Hepatic stellate cell (primary cell): ENCODE measurements at regions not wholly inside any gene's neighbourhood (a gene's known extent, or its start where the extent isn't known, plus 50 kb on each side); places are given as distances from the start of the nearest gene placed in this dataset.
A peak's percentile ranks its signal among the peaks of the same experiment; 100 is the strongest.
"Not testable (repeated sequence)": the region's sequence is repeated elsewhere in the genome, so short reads cannot be mapped to it uniquely, and the experiment has no call there.

Experiments used
- DNase-seq: peaks from one replicate; pipeline ENCODE4 v3.0.0; 2011; ENCODE audit warnings: low spot score

DNA sequence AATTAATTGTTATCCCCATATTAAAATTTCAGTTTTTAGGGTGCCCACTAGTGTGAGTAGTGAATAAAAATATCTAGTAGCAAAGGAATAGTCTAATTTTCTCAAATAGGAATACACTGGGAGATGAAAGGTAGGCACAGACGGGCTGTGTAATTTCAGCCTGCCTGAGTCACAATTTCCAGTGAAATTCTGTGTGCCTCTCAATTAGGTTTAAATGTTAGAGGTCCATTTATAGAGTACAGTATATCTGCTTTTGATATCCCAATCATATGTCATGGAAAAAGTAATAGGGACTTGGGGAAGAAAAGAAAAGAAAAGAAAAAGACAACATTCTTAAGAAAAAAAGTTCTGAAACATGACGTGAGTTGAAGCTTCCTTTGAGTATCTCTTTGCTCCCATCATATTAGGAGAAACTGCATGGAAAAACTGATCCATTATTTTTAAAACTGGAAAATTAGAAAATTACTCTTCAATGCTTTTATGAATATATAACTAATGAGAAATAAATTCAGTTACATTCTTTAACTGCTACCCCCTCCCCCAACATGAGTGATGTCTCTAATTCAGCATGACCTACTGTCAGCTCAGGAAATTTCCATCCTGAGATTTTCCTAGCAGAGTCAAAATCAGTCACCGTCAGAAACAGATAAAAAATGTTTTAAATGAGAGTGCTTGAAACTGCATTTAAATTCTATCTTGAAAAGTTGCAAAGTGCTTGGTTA lies 473.8 kb upstream of the HSF2 start:
- DNase-seq: no peak

DNA sequence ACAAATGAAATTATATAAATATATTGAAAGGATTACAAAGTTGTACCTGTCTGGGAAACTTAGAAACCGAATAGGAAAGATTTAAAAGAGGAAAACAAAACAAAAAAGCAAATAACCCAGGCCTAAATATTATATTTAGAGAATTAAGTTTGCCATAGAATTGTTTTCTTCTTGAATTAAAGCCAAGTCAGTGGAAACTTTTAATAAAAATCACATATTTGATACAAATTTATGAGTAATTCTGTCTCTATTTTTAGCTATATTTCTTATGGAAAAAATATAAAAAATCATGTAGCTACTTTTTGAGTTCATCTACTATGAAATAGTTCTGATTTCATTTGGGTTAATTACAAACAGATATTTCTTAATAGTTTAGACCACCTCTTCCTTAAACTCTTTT lies 470.2 kb upstream of the HSF2 start:
- no peak for DNase-seq

DNA sequence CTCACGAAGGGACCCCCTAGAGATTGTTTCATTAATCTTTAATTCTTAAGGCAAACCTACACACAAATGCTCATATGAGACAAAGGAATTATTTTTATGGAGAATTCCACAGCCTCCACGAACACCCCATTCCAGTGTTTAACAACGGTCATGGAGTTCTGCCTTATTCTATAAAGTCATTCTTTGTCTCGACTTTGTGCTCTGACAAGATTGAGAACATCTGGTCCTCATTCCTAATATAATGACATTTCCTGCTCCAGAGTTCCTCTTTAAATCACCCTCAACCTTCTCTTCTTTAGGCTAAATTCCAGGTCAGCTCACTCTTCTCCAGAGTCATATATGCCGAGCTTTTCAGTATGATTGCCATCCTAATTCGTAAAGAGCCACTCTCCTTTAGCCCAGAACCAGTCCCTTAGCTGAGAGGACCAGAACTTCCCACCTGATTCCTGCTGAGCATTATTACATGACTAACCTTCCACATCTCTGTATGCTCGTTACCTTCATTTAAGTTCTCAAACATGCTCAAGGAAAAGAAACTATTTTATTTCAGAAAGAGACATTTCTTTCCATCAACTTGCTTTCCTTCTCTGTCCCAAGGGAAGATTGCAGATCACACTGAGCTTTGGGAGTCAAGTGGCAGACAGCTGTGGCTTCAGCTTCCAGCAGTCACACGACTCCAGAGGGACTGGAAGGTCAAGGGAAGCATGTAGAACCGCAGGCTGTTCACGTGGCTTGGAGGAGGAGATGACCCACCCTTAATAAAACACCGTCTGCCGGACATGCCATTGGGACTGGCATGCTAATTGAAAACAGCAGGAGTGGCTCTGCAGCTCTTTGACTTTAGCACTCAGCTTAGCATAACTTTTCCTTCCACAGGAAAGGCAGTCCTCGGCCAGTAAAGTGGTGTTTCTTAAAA lies 467.1 kb upstream of the HSF2 start:
- peak; percentile 60 for DNase-seq

DNA sequence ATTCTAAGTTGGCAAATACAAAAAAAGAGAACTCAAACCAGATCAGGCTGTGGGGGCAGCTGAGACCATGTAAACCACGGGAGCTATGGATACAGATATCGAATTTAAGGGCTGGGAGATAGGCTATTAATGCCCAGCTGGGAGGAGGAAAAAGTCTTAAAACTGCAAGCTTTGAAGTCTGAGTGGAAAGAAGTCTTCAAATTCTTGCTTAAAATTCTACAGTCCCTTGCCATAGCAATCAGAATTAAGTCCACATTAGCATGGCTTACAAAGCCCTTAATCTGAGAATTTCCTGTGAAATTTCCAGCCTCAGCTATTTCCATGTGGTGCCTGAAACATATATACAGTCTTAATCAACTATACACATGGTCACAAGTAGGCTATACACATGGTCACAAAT lies 465.0 kb upstream of the HSF2 start:
- DNase-seq: no peak

DNA sequence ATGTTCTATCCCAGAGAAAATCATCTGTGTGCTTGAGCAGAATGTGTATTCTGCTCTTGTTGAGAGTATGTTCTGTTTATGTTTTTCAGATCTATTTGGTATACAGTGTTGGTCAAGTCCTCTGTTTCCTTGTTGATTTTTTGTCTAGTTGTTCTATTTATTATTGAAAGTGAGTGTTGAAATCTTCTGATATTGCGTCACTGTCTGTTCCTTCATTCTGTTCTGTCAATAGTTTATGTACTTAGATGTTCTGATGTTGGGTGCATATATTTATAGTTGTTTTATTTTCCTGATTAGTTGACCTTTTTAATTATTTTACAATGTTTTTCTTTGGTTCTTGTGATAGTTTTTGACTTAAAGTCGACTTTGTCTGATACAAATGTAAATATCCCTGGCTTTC lies 458.7 kb upstream of the HSF2 start:
- DNase-seq: no peak

DNA sequence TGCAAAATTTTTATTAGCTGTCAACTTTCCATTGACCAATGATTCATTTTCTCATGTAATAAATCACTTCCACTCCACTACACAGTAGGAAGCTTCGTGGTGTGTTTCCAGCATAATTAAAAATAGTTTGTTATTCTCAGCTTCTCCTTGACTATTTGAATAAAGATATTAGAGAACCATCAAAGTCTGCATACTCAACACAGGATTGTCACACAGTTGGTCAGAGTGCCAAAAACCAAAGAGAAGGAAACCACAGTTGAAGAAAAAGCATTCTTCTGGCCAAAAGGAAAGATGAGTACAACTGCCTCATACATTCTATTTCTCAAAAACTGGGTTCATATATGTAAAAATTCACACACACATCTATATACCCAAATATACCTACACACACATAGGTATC lies 455.1 kb upstream of the HSF2 start:
- DNase-seq: no peak

DNA sequence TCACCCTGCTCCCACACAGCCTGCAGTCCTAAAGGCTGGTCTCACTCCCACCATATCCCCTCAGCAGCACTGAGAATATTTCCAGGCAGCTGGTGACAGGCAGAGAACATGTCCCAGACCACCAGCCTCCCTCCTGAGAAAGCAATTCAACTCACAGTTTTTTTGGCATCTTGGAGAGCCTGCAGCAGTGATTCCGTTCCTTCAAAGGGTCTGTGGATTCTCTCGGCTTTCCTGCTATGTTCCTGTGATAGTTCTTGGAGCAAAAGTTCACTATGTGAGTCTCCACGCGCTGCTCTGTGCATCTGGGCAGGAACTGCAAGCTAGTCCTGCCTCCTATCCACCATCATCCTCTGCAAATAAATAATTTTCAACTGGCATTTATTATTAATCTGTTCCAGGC lies 448.3 kb upstream of the HSF2 start:
- no peak for DNase-seq

DNA sequence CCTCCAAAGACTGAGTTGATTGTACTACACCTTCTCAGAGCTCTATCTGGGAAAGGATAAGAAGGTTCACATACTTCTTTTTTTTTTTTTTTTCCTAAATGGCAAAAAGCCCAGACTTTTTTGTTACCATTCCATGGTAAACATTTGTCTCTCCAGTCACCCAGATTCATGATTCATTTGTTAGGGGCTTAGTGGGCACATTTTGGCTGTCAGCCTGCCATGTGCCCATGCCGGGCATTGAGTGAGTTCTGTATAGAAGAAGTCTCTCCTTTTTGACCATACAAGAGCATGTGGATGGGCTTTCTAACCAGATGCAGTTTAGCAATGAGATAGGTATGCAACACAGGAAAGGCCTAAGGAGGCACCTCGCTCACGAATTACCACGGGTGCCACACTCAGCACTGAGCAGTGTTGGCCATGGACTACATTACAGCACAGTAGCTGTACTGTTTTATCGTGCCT lies 447.5 kb upstream of the HSF2 start:
- DNase-seq: peak; percentile 35

DNA sequence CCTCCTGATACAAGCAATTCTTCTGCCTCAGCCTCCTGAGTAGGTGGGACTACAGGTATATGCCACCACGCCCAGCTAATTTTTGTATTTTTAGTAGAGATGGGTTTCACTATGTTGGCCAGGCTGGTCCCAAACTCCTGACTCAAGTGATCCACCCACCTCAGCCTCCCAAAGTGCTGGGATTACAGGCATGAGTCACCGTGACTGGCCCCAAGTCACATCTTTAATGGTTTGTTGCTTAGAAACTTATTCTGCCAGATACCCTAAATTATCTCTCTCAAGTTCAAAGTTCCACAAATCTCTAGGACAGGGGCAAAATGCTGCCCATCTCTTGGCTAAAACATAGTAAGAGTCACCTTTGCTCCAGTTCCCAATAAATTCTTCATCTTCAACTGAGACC lies 444.1 kb upstream of the HSF2 start:
- DNase-seq: not testable (repeated sequence)

DNA sequence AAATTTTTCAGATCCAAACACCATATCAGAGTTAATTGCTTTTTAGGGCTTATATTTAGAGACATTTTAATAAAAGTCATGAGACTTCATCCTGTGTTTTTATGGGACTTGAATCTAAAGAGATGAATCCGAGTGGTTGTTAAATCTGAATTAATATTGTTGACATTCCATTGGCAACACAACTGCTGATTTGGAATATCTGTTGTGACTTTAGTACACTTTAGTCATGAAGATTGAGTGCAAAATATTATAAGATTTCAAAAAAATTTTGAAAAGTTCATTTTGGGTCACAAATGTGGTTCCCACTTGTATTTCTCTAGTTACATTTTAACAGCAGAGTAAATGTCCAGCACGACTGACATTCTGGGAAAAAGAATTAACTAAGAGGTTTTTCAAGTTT lies 442.7 kb upstream of the HSF2 start:
- no peak for DNase-seq

DNA sequence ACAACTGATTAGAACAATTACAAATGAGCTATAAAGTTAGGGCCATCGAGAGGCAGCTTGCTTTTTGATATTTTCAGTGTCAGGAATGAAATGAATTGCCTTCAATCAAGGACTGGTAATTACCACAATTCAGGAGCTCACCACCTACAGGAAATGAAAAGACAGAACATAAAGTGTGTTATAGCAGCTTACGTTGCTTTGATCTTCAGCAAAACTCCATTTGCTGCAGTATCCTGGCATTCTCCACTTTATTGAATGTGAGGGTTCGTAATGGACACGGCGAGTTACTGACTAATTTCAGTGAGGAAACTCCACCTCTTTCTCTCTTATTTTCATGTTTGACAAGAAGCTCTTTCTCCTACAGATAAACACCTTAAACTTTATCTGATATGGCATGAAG lies 440.0 kb upstream of the HSF2 start:
- DNase-seq: no peak

DNA sequence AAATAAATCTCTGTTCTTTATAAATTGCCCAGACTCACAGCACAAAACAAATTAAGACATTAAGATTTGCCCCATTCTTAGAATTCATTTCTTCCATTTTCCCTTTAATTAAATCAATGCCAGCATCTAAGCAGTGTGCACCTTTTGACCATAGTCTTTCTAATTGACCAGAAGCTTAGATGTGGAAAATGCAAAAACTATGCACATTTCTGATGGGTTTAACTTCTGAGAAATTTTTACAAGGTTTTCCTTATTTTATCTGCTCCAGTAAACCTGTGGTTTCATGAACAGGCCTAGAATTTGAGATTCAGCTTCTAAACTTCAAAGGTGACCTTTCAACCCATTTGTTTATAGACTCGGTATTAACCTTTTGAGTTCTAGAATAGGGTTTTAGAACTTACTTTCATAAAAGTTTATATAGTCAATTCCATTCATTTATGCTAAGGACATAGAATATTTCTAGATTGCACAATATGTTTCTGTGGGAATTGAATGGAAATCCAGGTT lies 437.8 kb upstream of the HSF2 start:
- no peak for DNase-seq

DNA sequence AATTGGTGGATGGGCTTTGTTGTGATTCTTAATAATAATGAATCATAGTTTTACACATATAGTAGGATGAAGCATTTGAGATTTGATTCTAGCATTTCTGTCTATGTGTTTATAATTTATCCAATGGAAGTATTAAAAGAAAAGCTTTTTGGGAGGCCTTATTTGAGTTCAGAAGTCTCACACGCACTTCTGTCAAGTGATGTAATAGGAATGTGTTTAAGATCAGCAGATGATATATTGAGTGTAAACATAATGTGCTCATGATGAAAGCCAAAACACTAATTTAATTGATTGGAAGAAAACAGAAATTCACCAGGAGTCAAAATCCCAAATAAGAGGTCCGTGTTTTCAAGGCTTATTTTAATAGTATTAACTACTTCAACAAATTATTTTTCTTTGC lies 435.6 kb upstream of the HSF2 start:
- DNase-seq: no peak

DNA sequence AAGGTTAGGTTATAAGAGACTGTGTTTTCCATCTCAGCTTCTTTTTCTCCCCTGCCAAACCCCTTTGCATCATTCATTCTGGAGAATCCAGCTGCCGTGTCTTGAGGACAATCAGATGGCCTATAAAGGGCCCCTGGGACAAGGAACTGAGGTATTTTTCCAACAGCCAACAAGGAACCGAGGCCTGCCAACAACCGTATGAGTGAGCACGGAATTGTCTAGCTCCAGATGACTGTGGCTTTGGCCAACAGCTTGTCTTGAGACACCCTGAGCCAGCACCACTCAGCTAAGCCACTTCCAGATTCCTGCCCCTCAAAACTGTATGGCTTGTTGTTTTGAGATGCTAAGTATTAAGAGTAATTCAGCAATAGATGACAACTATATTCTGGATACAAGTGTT lies 433.7 kb upstream of the HSF2 start:
- no peak for DNase-seq

DNA sequence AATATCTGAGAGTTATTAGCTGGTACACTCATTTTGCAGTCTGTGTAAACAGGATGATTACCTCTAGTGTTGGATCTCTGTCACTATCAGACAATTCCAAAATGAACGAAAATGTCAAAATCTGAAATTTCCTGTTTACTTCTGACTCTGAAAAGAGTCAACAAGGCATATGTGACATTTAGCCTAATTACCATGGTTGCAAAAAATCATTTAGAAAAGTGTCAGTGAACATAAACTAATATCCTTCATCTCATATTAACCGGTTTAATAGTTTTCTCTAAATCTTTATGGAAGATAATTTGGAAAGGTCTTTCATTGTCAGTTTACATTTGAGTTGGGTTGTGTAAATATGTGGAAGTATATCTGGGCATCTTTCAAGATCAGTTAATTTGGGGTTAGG lies 431.8 kb upstream of the HSF2 start:
- DNase-seq: no peak

DNA sequence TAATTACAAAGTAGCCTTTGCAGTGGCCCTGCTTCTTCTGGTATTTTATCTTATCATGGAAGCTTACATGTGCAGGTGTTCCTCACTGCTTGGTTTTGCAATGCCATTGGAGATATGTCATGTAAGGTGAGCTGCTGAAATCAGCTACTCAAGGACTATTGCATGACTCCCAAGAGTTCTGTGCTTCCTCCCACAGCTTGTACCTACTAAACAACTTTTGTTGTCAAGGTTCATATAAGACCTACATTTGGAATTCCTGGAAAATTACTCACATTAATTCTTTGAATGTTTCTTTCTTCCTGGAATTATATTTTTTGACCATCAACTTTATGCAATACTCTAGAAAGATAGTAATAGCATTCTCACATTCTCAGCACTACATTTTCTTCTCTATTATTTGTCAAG lies 427.5 kb upstream of the HSF2 start:
- peak; percentile 3 for DNase-seq

DNA sequence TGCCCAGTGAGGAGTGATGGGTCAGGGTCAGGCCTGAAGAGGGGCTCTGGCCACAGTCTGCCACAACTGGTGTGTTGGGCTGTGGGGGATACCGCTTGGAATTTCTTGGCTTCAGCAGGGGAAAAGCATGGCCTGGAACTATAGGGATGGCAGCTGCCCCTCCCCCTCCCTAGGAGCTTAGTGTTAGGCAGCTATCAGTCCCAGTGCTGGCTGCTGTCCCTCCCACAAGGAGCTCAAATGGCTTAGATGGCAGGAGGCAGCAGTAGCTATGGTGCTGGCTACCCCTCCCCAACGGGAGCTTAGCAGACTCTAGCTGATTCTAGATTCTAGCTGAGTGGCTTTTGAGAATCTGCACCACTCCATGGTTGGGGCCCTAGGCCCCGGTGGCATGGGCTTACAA lies 414.5 kb upstream of the HSF2 start:
- no peak for DNase-seq

DNA sequence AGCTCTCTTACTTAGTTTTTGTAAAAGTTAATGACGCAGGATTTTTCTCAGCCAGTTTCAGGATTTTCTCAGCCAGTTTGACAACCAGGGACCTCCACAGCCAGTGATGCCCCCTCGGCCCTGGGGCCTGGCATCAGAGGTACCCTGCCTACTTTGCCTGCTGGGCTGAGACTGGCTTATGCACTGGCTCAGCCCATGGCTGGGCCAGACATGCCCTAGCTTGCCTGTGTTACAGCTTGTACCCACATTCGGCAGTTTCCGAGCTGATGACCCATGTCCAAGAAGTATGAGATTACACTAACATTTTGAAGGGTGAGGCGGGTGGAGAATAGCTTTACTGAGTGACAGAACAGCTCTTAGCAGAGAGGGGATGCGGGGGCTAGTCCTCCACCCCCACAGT lies 406.1 kb upstream of the HSF2 start:
- DNase-seq: no peak

DNA sequence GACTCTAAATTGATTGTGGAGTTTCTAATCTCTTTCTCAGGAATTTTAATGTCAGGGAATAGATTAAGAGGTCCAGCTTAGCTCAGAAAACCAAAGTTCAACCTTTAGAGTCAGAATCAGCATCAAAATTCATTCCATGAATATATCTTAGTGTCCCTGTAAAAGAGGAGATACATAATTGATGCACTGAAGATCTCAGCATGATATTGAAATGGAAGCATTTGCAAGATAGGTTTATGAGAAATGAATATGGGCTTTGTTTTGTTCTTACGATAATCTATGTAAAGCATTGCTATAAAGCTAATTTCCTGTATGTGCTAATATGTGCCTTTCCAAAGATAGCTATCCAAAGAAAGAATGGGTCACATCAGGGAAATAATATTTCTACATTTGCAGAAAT lies 404.5 kb upstream of the HSF2 start:
- DNase-seq: no peak

DNA sequence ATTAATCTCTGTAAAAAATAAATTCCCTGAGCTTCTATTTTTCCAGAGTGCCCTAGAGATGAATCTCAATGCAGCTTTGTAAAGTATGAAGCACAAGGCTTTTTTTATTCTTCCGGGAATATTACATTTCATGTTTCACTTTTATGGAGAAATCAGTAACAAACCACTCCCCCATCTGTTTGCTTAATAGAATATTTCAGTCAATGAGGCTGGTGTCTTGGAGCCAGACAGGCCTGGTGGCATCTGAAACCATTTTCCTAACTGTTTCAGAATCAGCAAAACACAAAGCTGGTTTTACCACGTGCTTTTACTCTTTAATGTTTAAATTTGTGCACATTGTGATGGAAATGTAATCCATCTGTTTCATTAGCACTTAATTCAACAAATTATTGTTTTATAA lies 400.8 kb upstream of the HSF2 start:
- no peak for DNase-seq

DNA sequence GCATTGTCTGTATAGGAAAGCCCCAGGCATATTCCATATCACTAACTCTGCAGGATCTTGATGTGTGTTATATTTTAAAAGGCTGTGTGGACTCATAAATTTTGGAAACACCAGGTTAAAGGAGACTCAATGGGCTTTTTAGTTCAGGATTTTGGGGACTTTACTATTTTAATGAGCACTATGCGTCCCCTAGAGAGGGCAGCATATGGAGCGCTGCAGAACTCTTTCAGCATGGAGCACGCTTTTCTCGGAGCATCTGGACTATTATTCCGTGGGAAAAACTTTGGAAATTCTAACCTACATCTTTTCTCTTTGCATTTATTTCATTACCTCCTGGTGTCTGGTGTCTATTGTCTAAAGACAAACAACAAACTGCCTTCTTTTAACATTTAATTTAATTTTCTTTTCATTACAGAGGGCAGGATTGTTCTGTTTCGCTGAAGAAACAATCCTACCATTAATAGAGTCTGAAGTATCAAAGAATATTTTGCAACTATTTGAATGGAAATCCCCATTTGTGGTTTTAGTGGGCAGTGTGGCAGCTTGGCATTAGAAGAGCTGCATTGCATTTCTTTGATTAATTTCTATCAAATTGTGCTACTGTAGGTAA lies 399.9 kb upstream of the HSF2 start:
- DNase-seq: no peak

DNA sequence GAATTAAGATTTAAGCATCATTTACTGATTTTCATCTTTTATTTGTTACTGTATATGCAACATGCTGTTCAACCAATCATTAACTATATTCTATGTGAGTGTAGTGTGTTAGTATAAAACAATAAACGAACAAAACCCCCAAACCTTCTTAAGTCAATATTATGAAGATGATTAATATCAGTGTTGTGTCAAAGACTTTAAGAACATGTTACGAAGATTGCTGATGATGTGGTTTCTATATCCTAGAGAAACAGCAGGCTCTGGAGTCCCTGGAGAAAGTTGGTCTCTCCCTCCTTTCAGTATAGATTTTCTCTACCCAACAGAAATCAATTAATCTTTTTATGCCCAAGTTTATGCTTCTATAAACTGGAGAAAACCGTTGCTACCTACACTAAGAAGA lies 393.8 kb upstream of the HSF2 start:
- no peak for DNase-seq

DNA sequence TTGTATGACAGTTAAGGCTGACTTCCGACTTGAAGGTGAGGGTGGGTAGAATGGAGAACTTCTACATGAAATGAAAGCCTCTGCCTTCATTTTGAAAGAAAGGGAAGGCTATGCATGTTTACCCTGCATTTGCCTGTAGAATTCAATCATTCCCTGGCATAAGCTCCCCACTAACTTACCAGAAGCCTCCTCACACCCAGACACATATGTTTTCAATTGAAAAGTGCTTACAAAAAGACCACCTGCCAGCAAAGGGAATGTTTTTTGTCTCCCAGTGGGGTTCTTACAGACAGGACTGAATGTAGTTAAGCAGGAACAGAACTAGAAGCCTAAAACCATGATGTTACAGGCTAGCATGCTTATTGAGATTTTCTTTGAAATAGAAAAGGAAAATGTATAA lies 392.1 kb upstream of the HSF2 start:
- DNase-seq: no peak
